Ishikawa (cell line): ENCODE measurements at regions not wholly inside any gene's neighbourhood (a gene's known extent, or its start where the extent isn't known, plus 50 kb on each side); places are given as distances from the start of the nearest gene placed in this dataset.
A peak's percentile ranks its signal among the peaks of the same experiment; 100 is the strongest.

Experiments used
- CEBPB ChIP-seq: IDR thresholded peaks from 2 replicates; pipeline ENCODE4 v1.6.1; 2012
- CREB1 ChIP-seq: IDR thresholded peaks from 2 replicates; pipeline ENCODE4 v1.6.1; 2012; ENCODE audit warnings: low read depth
- EGR1 ChIP-seq: IDR thresholded peaks from 2 replicates; pipeline ENCODE4 v1.6.1; 2012
- EP300 ChIP-seq: IDR thresholded peaks from 2 replicates; pipeline ENCODE4 v1.6.1; 2012; ENCODE audit warnings: borderline replicate concordance
- FOXM1 ChIP-seq: IDR thresholded peaks from 2 replicates; pipeline ENCODE4 v1.6.1; 2012; ENCODE audit warnings: low read depth, borderline replicate concordance
- MAX ChIP-seq: IDR thresholded peaks from 2 replicates; pipeline ENCODE4 v1.6.1; 2012
- NFIC ChIP-seq: IDR thresholded peaks from 2 replicates; pipeline ENCODE4 v1.6.1; 2012
- RAD21 ChIP-seq: IDR thresholded peaks from 2 replicates; pipeline ENCODE4 v1.6.1; 2012; ENCODE audit warnings: low read depth
- TAF1 ChIP-seq: IDR thresholded peaks from 2 replicates; pipeline ENCODE4 v1.6.1; 2012; ENCODE audit warnings: low read depth, mild to moderate bottlenecking
- TCF12 ChIP-seq: IDR thresholded peaks from 2 replicates; pipeline ENCODE4 v1.6.1; 2012; ENCODE audit warnings: low read depth
- TEAD4 ChIP-seq: IDR thresholded peaks from 2 replicates; pipeline ENCODE4 v1.6.1; 2012
- YY1 ChIP-seq: IDR thresholded peaks from 2 replicates; pipeline ENCODE4 v1.6.1; 2012; ENCODE audit warnings: low read depth
- ZBTB7A ChIP-seq: IDR thresholded peaks from 2 replicates; pipeline ENCODE4 v1.6.1; 2012; ENCODE audit warnings: low read depth
- TF ChIP-seq, protein P1 (sequence below): IDR thresholded peaks from 2 replicates; pipeline ENCODE4 v1.6.1; 2012
- TF ChIP-seq, protein P2 (sequence below): IDR thresholded peaks from 2 replicates; pipeline ENCODE4 v1.6.1; 2012; ENCODE audit warnings: low read depth, mild to moderate bottlenecking

- TF ChIP-seq ZBTB7A (no peak), RAD21 (no peak), NFIC (no peak), EGR1 (no peak), TCF12 (no peak), CEBPB (no peak), YY1 (no peak), MAX (no peak), FOXM1 (no peak), CREB1 (no peak), TEAD4 (no peak), EP300 (no peak), TAF1 (no peak)
- TF ChIP-seq, protein P1, sequence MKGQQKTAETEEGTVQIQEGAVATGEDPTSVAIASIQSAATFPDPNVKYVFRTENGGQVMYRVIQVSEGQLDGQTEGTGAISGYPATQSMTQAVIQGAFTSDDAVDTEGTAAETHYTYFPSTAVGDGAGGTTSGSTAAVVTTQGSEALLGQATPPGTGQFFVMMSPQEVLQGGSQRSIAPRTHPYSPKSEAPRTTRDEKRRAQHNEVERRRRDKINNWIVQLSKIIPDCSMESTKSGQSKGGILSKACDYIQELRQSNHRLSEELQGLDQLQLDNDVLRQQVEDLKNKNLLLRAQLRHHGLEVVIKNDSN = no peak
- TF ChIP-seq, protein P2, sequence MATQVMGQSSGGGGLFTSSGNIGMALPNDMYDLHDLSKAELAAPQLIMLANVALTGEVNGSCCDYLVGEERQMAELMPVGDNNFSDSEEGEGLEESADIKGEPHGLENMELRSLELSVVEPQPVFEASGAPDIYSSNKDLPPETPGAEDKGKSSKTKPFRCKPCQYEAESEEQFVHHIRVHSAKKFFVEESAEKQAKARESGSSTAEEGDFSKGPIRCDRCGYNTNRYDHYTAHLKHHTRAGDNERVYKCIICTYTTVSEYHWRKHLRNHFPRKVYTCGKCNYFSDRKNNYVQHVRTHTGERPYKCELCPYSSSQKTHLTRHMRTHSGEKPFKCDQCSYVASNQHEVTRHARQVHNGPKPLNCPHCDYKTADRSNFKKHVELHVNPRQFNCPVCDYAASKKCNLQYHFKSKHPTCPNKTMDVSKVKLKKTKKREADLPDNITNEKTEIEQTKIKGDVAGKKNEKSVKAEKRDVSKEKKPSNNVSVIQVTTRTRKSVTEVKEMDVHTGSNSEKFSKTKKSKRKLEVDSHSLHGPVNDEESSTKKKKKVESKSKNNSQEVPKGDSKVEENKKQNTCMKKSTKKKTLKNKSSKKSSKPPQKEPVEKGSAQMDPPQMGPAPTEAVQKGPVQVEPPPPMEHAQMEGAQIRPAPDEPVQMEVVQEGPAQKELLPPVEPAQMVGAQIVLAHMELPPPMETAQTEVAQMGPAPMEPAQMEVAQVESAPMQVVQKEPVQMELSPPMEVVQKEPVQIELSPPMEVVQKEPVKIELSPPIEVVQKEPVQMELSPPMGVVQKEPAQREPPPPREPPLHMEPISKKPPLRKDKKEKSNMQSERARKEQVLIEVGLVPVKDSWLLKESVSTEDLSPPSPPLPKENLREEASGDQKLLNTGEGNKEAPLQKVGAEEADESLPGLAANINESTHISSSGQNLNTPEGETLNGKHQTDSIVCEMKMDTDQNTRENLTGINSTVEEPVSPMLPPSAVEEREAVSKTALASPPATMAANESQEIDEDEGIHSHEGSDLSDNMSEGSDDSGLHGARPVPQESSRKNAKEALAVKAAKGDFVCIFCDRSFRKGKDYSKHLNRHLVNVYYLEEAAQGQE = no peak
Observed at GRCh38 chr2:173557497-173557896, 202.8 kb downstream of the CDCA7 start.

DNA sequence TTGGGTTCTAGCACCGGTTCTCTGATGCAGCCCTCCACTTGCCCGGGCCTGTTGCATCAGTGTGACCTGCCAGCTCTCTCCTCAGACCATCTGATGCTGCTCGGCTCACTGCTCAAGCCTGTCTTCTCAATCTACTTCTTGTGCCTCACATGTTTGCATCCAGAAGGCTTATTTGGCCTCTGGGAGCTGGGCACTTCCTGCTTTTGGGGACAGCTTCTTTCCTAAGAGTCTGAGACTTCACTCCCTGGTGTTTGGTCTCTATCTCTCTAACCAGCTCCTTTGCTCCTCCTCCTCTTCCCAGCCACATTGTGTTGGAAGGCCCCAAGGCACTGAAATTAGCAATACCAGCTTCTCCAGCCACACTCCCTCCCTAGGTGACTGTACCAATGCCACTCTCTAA lies 212.8 kb downstream of the CDCA7 start:
- TF ChIP-seq YY1 (no peak), ZBTB7A (no peak)

GRCh38 chr2:173568054-173568453 lies 213.4 kb downstream of the CDCA7 start:
- TF ChIP-seq MAX (no peak), RAD21 (peak; percentile 50), EGR1 (no peak)
- TF ChIP-seq, protein P1 = no peak

GRCh38 chr2:173571021-173571821 lies 216.5 kb downstream of the CDCA7 start:
- TF ChIP-seq TAF1 = no peak
- TF ChIP-seq RAD21 = peak; percentile 53

DNA sequence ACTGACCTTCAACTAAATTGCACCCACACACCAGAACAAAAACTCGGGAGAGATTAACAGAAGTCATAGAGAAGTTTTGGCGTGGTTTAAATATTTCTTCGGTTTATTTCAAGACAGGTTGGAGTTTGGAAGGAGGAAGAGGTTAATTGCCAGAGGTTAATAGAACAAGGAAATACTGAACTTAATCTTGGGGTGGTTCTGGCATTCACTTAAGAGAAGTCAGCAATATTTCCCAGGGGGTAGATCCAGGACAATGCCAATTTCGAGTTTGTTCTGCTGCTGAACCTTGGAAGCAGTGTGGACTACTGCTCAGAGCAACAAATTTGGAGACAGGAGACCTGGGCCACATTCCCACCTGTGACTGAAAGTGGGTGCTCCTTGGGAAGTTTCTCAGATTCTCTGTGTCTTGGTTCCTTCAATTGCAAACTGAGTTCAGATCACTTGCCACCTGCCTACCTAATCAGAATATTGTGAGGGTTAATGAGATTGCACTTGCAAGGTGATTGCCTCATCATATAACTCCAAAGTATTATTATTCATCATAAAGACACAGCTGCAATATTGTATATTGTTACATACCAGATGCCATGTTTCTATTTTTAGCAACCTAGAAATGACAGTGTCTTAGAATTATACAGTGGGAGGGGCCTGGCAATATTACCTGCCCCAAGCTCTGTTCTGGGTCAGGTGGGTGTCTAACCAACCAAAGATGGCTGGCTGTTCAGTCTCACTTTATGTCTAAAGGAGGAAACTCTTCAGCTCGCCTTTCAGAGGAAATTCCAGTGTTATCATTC lies 217.4 kb downstream of the CDCA7 start:
- TF ChIP-seq CREB1 (no peak), TCF12 (no peak), TAF1 (no peak), FOXM1 (no peak), RAD21 (no peak), ZBTB7A (no peak), CEBPB (no peak), EP300 (no peak), YY1 (no peak), TEAD4 (no peak), MAX (no peak), EGR1 (no peak), NFIC (no peak)
- TF ChIP-seq, protein P2 = no peak
- TF ChIP-seq, protein P1 = no peak
